ENCODE measurements at regions not wholly inside any gene's neighbourhood (a gene's known extent, or its start where the extent isn't known, plus 50 kb on each side); places are given as distances from the start of the nearest gene placed in this dataset.

DNA sequence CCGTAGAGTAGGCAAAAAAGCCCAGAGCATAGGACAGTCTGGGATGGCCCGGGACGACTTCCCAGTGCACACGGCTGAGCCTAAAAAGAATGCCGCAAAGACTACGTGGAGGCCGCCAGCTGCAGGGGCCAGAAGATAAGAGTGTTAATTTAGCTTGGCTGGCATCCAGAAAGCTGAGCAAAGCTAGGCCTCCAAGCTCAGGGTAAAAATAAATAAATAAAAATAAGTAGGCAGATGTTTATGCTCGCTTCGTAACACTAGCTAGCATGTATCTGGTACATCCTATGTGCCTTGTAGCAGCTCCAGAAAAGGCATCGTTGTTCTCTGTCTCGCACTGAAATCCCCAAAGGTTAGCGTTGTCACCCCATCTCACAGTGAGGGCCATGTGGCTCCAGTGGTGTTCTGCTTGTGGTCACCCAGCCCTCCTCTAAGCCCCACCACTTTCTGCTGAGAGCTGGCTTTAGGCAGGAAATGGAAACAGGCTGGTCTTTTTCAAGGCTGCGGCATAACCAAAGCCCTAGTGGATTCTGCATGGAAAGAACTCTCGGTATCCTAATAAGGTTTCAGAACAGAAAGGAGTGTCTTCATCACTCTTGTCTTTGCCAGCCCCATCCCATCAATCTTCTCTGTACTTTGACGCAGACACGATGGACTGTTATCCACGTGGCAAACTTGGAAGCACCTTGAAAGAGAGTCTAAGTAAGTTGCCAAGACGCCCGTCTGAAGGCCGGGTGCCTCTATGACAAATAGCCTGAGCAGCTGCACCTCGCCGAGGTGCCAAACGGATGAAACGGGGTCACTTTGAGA, 58.1 kb upstream of the MEF2A start:
- Histone ChIP-seq H3K9me3 (ENCODE audit: low read depth, low read length) (no peaks in the 10 kb centered on the region), H3K4me1 (ENCODE audit: insufficient read depth, low read length) (peaks cover 89% of the 10 kb centered on the region), H3K27me3 (ENCODE audit: insufficient read depth, low read length) (no peaks in the 10 kb centered on the region), H3K4me3 (ENCODE audit: low read length) (no peak overlapping the region)

DNA sequence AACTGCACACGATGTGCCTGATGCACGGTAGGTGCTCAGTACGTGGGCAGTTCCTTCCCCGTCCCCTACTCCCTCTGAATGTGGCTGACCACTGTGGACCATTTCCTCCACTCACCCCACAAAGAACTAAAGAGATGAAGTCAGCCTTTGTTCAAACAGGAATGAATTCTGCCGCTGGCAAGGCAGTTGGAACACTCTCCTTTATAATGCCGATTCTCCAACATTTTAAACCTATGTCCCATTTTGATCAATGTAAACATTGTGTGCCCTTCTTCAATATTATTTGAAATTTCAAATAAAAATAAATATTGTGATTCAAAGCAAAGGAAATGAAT, 57.5 kb upstream of the MEF2A start:
- Histone ChIP-seq H3K9me3 (ENCODE audit: low read depth, low read length) (no peaks in the 10 kb centered on the region), H3K4me1 (ENCODE audit: insufficient read depth, low read length) (peaks cover 84% of the 10 kb centered on the region), H3K27me3 (ENCODE audit: insufficient read depth, low read length) (no peaks in the 10 kb centered on the region), H3K4me3 (ENCODE audit: low read length) (no peak overlapping the region)

DNA sequence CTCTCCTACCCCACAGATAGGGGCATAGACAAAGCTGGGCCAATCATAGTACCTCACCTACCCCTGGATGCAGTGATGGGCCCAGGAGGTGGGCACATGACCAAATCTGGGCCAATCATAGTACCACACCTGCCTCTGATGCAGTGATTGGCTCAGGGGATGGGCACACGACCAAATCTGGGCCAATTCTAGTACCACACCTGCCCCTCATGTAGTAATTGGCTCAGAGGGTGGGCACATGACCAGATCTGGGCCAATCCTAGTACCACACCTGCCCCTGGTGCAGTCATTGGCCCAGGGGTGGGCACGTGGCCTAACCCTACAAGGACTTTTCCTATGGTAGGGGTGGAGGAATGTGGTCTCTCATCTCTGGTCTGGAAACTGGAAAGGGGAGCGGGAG, 56.9 kb upstream of the MEF2A start:
- Histone ChIP-seq H3K4me1 (ENCODE audit: insufficient read depth, low read length) (peaks cover 79% of the 10 kb centered on the region), H3K4me3 (ENCODE audit: low read length) (no peak overlapping the region), H3K27me3 (ENCODE audit: insufficient read depth, low read length) (no peaks in the 10 kb centered on the region), H3K9me3 (ENCODE audit: low read depth, low read length) (no peaks in the 10 kb centered on the region)

DNA sequence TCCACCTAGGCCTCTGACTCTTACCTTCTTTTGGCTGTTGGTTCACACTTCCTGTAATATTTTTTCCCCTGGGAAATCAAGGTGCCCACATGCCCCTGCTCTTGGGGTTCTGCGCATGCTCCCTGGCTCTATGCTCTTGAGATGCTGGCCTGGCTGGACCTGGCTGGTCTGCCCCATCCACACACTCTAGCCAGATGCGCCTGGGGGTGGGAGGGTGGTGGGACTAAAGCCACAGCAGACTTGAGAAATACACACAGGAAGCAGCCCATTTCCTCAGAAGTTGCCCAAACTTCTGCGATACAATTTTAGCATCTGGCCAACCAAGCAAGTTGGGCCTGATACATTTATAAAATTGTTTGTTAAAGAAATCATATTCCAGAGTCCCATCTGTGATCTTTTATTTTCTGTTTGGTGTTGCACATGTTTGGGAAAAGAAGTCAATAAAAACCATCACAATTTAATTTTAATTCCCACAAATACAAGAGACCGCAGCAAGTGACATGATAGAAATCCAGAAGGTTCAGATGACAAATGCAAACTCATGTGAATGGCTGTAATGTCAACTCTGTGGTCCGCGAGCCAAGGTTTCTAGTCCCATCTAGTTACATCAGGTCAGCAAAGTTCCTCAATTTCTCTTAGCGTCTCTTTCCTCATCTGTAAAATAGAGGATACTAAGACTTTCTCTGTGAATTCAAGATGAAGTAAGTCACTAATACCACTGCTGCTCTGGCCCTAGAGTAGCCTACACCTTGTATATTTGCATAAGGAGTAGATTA, 55.9 kb upstream of the MEF2A start:
- peaks cover 69% of the 10 kb centered on the region for H3K4me1 ChIP-seq (ENCODE audit: insufficient read depth, low read length)
- H3K27me3 ChIP-seq (ENCODE audit: insufficient read depth, low read length) = no peaks in the 10 kb centered on the region
- no peak overlapping the region for H3K4me3 ChIP-seq (ENCODE audit: low read length)
- H3K9me3 ChIP-seq (ENCODE audit: low read depth, low read length) = no peaks in the 10 kb centered on the region

DNA sequence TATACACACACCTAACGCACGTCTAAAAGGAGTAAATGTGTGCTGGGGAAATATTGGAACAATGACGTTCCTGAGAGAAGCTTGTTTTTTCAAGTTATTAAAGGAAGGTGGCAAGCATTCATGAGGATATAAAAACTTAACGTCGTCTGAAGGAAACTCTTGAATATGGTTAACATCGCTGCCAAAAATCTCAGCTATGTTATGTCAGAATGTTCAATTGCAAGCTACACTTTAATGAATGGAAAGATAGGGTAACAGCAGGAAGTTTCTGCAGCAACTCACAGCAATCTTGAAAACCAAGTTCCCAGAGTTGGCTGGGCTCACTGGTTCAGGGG, 54.3 kb upstream of the MEF2A start:
- Histone ChIP-seq H3K4me3 (ENCODE audit: low read length) (no peak overlapping the region), H3K4me1 (ENCODE audit: insufficient read depth, low read length) (peaks cover 60% of the 10 kb centered on the region), H3K27me3 (ENCODE audit: insufficient read depth, low read length) (no peaks in the 10 kb centered on the region), H3K9me3 (ENCODE audit: low read depth, low read length) (no peaks in the 10 kb centered on the region)

DNA sequence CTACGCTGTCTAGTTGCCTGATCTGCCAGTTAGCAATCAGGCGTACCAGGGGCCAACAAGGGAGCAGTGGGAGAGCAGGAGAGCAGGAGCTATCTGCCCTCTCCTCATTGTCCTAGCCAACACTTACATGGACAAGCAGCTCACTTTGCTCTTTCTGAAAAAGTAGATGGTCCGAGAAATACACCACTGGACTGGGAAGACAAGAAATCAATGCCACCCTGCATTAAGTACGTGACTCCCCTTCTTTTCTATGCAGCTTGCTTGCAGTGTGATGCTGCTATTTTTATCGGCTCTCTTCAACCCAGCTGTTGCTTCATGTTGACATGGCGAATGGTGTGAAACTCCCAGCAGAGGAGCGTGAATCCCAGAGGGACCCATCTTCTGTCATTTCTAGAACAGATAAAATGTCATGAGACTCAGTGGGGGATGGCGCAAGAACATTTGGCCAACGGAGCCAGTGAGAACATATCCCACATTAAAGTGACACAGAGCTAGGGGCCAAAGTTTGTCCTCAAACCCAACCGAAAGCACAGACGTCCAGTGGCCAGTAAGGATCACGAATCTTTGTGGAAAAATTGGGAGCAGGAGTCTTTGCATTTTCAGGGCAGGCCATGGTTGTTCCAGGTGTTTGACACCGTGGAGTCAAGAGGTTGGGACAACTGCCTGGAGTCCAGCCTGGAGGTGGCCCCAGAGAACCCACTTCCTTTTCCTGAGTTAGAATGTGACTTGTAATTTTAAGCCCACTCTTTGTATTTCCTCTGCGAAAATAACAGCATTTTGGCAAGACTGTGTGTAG, 53.7 kb upstream of the MEF2A start:
- H3K4me1 ChIP-seq (ENCODE audit: insufficient read depth, low read length) = peaks cover 57% of the 10 kb centered on the region
- no peaks in the 10 kb centered on the region for H3K27me3 ChIP-seq (ENCODE audit: insufficient read depth, low read length)

DNA sequence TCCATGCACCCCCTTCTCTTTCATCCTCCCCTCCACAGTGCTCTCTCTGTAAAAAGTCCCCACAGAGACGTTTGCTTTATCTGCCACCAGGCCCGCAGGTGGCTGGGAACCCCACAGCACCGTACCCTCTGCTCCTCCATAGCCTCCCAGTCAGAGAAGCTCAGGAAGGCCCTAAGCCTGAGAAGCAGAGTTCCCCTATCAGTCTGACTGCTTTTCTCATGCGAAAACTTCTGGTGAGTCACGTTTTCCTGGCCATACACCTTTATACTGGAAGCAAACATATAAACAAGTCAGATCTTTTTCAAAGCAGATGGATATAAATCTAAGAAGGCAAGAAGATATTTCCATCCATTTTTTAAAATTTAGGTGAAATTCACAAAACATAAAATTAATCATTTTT, 51.5 kb upstream of the MEF2A start:
- Histone ChIP-seq H3K4me3 (ENCODE audit: low read length) (no peak overlapping the region), H3K9me3 (ENCODE audit: low read depth, low read length) (no peaks in the 10 kb centered on the region), H3K4me1 (ENCODE audit: insufficient read depth, low read length) (peaks cover 35% of the 10 kb centered on the region), H3K27me3 (ENCODE audit: insufficient read depth, low read length) (no peaks in the 10 kb centered on the region)

More for the DNA sequence above, 53.7 kb upstream of the MEF2A start:
- no peak overlapping the region for H3K4me3 ChIP-seq (ENCODE audit: low read length)
- no peaks in the 10 kb centered on the region for H3K9me3 ChIP-seq (ENCODE audit: low read depth, low read length)

All from mononuclear cell (primary cell).